ENCODE measurements at regions not wholly inside any gene's neighbourhood (a gene's known extent, or its start where the extent isn't known, plus 50 kb on each side); places are given as distances from the start of the nearest gene placed in this dataset.

DNA sequence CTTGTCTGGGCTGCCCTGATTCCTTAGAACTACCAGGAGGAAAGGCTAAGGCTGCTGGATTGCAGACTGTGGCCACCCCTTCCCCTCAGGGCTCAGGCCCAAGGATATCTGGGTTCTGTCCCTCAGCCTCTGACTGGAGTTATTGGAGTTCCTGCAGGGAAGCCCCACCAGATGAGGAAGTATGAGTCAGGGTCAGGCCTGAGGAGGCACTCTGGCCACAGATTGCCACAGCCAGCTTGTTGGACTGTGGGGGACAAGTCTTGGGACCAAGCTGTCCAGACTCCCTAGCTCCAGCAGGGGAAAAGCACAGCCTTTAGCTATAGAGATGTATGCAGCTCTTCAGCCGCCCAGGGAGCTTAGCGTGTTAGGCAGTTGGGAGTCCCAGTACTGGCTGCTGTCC is 381.9 kb upstream of the TOM1L1 start:
- TF ChIP-seq, protein P1, sequence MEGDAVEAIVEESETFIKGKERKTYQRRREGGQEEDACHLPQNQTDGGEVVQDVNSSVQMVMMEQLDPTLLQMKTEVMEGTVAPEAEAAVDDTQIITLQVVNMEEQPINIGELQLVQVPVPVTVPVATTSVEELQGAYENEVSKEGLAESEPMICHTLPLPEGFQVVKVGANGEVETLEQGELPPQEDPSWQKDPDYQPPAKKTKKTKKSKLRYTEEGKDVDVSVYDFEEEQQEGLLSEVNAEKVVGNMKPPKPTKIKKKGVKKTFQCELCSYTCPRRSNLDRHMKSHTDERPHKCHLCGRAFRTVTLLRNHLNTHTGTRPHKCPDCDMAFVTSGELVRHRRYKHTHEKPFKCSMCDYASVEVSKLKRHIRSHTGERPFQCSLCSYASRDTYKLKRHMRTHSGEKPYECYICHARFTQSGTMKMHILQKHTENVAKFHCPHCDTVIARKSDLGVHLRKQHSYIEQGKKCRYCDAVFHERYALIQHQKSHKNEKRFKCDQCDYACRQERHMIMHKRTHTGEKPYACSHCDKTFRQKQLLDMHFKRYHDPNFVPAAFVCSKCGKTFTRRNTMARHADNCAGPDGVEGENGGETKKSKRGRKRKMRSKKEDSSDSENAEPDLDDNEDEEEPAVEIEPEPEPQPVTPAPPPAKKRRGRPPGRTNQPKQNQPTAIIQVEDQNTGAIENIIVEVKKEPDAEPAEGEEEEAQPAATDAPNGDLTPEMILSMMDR (conservative IDR thresholded peaks at IDR 0.05) = no peak
- TF ChIP-seq ZFX (IDR thresholded peaks at IDR 0.05) = no peak

All from C4-2B (cell line).